GM12878 (cell line): ENCODE measurements at regions not wholly inside any gene's neighbourhood (a gene's known extent, or its start where the extent isn't known, plus 50 kb on each side); places are given as distances from the start of the nearest gene placed in this dataset.

Experiments used
- ATAC-seq: fragments of 200-7000 bp; cut with Tn5 transposase; 3 replicates; pipeline ENCODE4 v1.9.1; 2020; ENCODE audit warnings: mild to moderate bottlenecking, moderate library complexity
- BruUV-seq: library from RNA; stranded (reverse); fragments of 400-500 nt; replicated peaks from 2 replicates; lab custom pipeline; 2021; lab: Mats Ljungman, UMichigan
- CTCF ChIA-PET: fragments of 300-600 bp; sonication (Branson Sonifier 250); formaldehyde crosslinking; extraction: SDS; loops from one replicate; lab custom pipeline; 2021; ENCODE audit warnings: inconsistent platforms; lab: Yijun Ruan, JAX
- POLR2A ChIA-PET: fragments of 350-600 bp; formaldehyde crosslinking; extraction: SDS; loops from one replicate; lab custom pipeline; 2021; ENCODE audit warnings: inconsistent platforms; lab: Charles Lee
- RAD21 ChIA-PET: fragments of 300-600 bp; sonication (Branson Sonifier 250); formaldehyde crosslinking; loops from one replicate; lab custom pipeline; 2023; ENCODE audit warnings: antibody characterized with exemption; ENCODE audit not compliant: unreplicated experiment; lab: Charles Lee
- SMC1A ChIA-PET: fragments of 300-600 bp; sonication (Branson Sonifier 250); formaldehyde crosslinking; loops from one replicate; lab custom pipeline; 2023; ENCODE audit not compliant: unreplicated experiment, uncharacterized antibody; lab: Charles Lee
- DNase-seq: peaks from one replicate; pipeline ENCODE4 v3.0.0-alpha.2; 2011; ENCODE audit warnings: low read depth, low spot score
- FAIRE-seq: peaks from 3 replicates; lab custom pipeline; 2011; peaks lifted over from hg19 to GRCh38; lab: Jason Lieb, UNC
- H2AFZ ChIP-seq: 2 replicates; pipeline ENCODE4 v1.6.0; 2011; ENCODE audit warnings: low read depth, low read length, control low read depth; ENCODE audit not compliant: control insufficient read depth
- H3K27ac ChIP-seq: 2 replicates; pipeline ENCODE4 v1.5.1; 2011; ENCODE audit warnings: control low read depth; ENCODE audit not compliant: control insufficient read depth, insufficient read depth
- H3K27me3 ChIP-seq, 2 experiments: replicated peaks in 1 of 2; 2 replicates each; pipeline versions ENCODE4 v1.6.0 to v1.6.1; 2011; ENCODE audit warnings: low read length in 1 of 2; ENCODE audit not compliant: control insufficient read depth in 2 of 2, insufficient read depth in 2 of 2
- H3K36me3 ChIP-seq, 2 experiments: 2 replicates each; pipeline ENCODE4 v1.5.1; 2011; ENCODE audit warnings: low read length in 1 of 2; ENCODE audit not compliant: control insufficient read depth in 2 of 2, insufficient read depth in 2 of 2
- H3K4me1 ChIP-seq: 2 replicates; pipeline ENCODE4 v1.6.1; 2011; ENCODE audit warnings: mild to moderate bottlenecking, low read length, moderate library complexity, mixed read lengths; ENCODE audit not compliant: control insufficient read depth, insufficient read depth
- H3K4me2 ChIP-seq: 2 replicates; pipeline ENCODE4 v1.6.0; 2011; ENCODE audit warnings: control low read depth; ENCODE audit not compliant: control insufficient read depth, insufficient read depth
- H3K4me3 ChIP-seq: fragments of 200-600 bp; sonication (generic); 2 replicates; pipeline ENCODE4 v1.5.1; 2016
- H3K79me2 ChIP-seq: 2 replicates; pipeline ENCODE4 v1.6.0; 2011; ENCODE audit warnings: low read length; ENCODE audit not compliant: control insufficient read depth, insufficient read depth
- H3K9ac ChIP-seq: 2 replicates; pipeline ENCODE4 v1.8.0; 2011; ENCODE audit warnings: low read length, control low read depth, mixed read lengths; ENCODE audit not compliant: control insufficient read depth, insufficient read depth
- H3K9me3 ChIP-seq: replicated peaks from 3 replicates; pipeline ENCODE4 v1.5.1; 2011; ENCODE audit warnings: mild to moderate bottlenecking, low read length; ENCODE audit not compliant: control insufficient read depth, insufficient read depth
- H4K20me1 ChIP-seq: 2 replicates; pipeline ENCODE4 v1.6.0; 2011; ENCODE audit not compliant: control insufficient read depth, insufficient read depth
- MEF2B ChIP-seq: fragments of 450-650 bp; IDR thresholded peaks from 2 replicates; pipeline ENCODE4 v1.6.1; 2018; ENCODE audit warnings: mild to moderate bottlenecking, moderate library complexity; ENCODE audit not compliant: partially characterized antibody, poor library complexity, severe bottlenecking
- NBN ChIP-seq: fragments of 450-650 bp; IDR thresholded peaks from 2 replicates; pipeline ENCODE4 v1.6.1; 2016
- NFIC ChIP-seq: IDR thresholded peaks from 2 replicates; pipeline ENCODE4 v1.6.1; 2012; ENCODE audit warnings: low read depth, mild to moderate bottlenecking, inconsistent platforms, low read length, moderate library complexity
- PRDM15 ChIP-seq: fragments of 450-650 bp; formaldehyde crosslinking; IDR thresholded peaks from 2 replicates; pipeline ENCODE4 v1.4.0; 2020; ENCODE audit warnings: mild to moderate bottlenecking, moderate library complexity
- TBL1XR1 ChIP-seq: IDR thresholded peaks from 2 replicates; pipeline ENCODE4 v1.6.1; 2012; ENCODE audit warnings: low read depth, low read length, improper control_type of control experiment
- WGBS: methylation state at CpG from one replicate; pipeline ENCODE4 v1.1.6; 2016; ENCODE audit warnings: low lambda C conversion rate; ENCODE audit not compliant: insufficient replicate concordance, insufficient coverage; ENCODE audit errors: missing lambda C conversion rate; 5-methylcytosine and 5-hydroxymethylcytosine counted together
- in situ Hi-C: fragments of 300-500 bp; cut with MboI; formaldehyde crosslinking; loops from 9 replicates; pipeline ENCODE4 v1.14.3; 2018; ENCODE audit warnings: mixed read lengths
- intact Hi-C: fragments of 100-400 bp; cut with micrococcal nuclease; formaldehyde crosslinking; loops from one replicate; pipeline ENCODE4 v1.14.2; 2022; ENCODE audit not compliant: unreplicated experiment

GRCh38 chr17:71727723-71728122 is 393.1 kb upstream of the SOX9 start:
- TF ChIP-seq PRDM15 (CRISPR knock-in tag) = no peak
- H3K27me3 ChIP-seq = no peaks in the 10 kb centered on the region
- no peak for ATAC-seq
- H3K4me1 ChIP-seq = no peaks in the 10 kb centered on the region
- H2AFZ ChIP-seq = no peak overlapping the region
- in situ Hi-C loops = no loop called here
- no peak for DNase-seq
- H3K9me3 ChIP-seq = no peaks in the 10 kb centered on the region
- BruUV-seq = no TSS peak
- CTCF ChIA-PET = no interaction called here
- intact Hi-C loops = no loop called here
- WGBS = 52% methylated on average over 3 of the region's 3 CpGs
- H3K4me3 ChIP-seq = no peak overlapping the region
- SMC1A ChIA-PET = interaction anchor here (1.6 kb wide), 1 partner anchor 11 kb away, joined by 3 read pairs; no protein-coding TSS in a partner anchor
- POLR2A ChIA-PET = no interaction called here
- no peaks in the 10 kb centered on the region for H3K79me2 ChIP-seq
- no peaks in the 10 kb centered on the region for H4K20me1 ChIP-seq
- no peaks in the 10 kb centered on the region for H3K36me3 ChIP-seq
- H3K4me2 ChIP-seq = no peak overlapping the region
- no peak overlapping the region for H3K9ac ChIP-seq
- RAD21 ChIA-PET = no interaction called here
- FAIRE-seq = no peak
- H3K27ac ChIP-seq = no peak overlapping the region

- Histone ChIP-seq H3K27ac (no peak overlapping the region), H3K27me3 (no peaks in the 10 kb centered on the region), H2AFZ (no peak overlapping the region), H3K4me3 (no peak overlapping the region), H3K79me2 (no peaks in the 10 kb centered on the region), H3K9ac (no peak overlapping the region), H3K9me3 (no peaks in the 10 kb centered on the region), H3K36me3 (no peaks in the 10 kb centered on the region), H3K4me2 (no peak overlapping the region), H3K4me1 (no peaks in the 10 kb centered on the region), H4K20me1 (no peaks in the 10 kb centered on the region)
- SMC1A ChIA-PET = no interaction called here
- in situ Hi-C loops (no loop called here), intact Hi-C loops (no loop called here)
- POLR2A ChIA-PET = no interaction called here
- TF ChIP-seq NFIC (no peak), MEF2B (no peak), NBN (no peak), TBL1XR1 (no peak)
- no peak for FAIRE-seq
- 22% methylated on average over 1 of the region's 1 CpG for WGBS
- CTCF ChIA-PET = no interaction called here
- no TSS peak for BruUV-seq
- no peak for ATAC-seq
- DNase-seq = no peak
- RAD21 ChIA-PET = interaction anchor here (0.6 kb wide), 1 partner anchor 389 kb away, joined by 4 read pairs; no protein-coding TSS in a partner anchor
Observed at GRCh38 chr17:71730871-71731270, 389.9 kb upstream of the SOX9 start.
